PC-3 (cell line): ENCODE measurements at regions not wholly inside any gene's neighbourhood (a gene's known extent, or its start where the extent isn't known, plus 50 kb on each side); places are given as distances from the start of the nearest gene placed in this dataset.
A peak's percentile ranks its signal among the peaks of the same experiment; 100 is the strongest.

Experiments
- ATAC-seq: fragments of 200-7000 bp; cut with Tn5 transposase; 2 replicates; pipeline ENCODE4 v1.9.1; 2020; ENCODE audit warnings: mild to moderate bottlenecking, moderate library complexity
- BruUV-seq: library from RNA; stranded (reverse); fragments of 400-500 nt; replicated peaks from 2 replicates; lab custom pipeline; 2021; lab: Mats Ljungman, UMichigan
- CTCF ChIA-PET: fragments of 300-600 bp; sonication (Branson Sonifier 250); formaldehyde crosslinking; loops from one replicate; lab custom pipeline; 2022; ENCODE audit warnings: antibody characterized with exemption; lab: Charles Lee
- POLR2A ChIA-PET: fragments of 300-600 bp; sonication (Branson Sonifier 250); formaldehyde crosslinking; loops from one replicate; lab custom pipeline; 2022; ENCODE audit warnings: antibody characterized with exemption; ENCODE audit not compliant: unreplicated experiment; lab: Charles Lee
- DNase-seq: peaks from one replicate; pipeline ENCODE4 v3.0.0-alpha.2; 2015
- H2AFZ ChIP-seq: fragments of 300-600 bp; sonication (generic); 2 replicates; pipeline ENCODE4 v1.6.0; 2016; ENCODE audit warnings: antibody characterized with exemption, low read length
- H3F3A ChIP-seq: fragments of 300-600 bp; sonication (generic); one replicate; pipeline ENCODE4 v1.6.0; 2017; ENCODE audit warnings: antibody characterized with exemption, low read length, control low read depth, mild to moderate bottlenecking; ENCODE audit not compliant: unreplicated experiment
- H3K27ac ChIP-seq: fragments of 300-600 bp; sonication (generic); 2 replicates; pipeline ENCODE4 v1.5.1; 2016; ENCODE audit warnings: mild to moderate bottlenecking, low read length
- H3K27me3 ChIP-seq: fragments of 300-600 bp; sonication (generic); 2 replicates; pipeline ENCODE4 v1.6.1; 2016; ENCODE audit warnings: low read length, mixed read lengths
- H3K36me3 ChIP-seq: fragments of 300-600 bp; sonication (generic); 2 replicates; pipeline ENCODE4 v1.6.1; 2016; ENCODE audit warnings: low read depth, mixed run types, low read length, mixed read lengths
- H3K4me1 ChIP-seq: fragments of 300-600 bp; sonication (generic); 2 replicates; pipeline ENCODE4 v1.5.1; 2016; ENCODE audit warnings: low read length; ENCODE audit not compliant: insufficient read depth
- H3K4me2 ChIP-seq: fragments of 300-600 bp; sonication (generic); 2 replicates; pipeline ENCODE4 v1.6.0; 2016; ENCODE audit warnings: low read length
- H3K4me3 ChIP-seq: fragments of 300-600 bp; sonication (generic); 2 replicates; pipeline ENCODE4 v1.5.1; 2016; ENCODE audit warnings: mild to moderate bottlenecking, low read length, mixed read lengths
- H3K79me2 ChIP-seq: fragments of 300-600 bp; sonication (generic); 2 replicates; pipeline ENCODE4 v1.6.1; 2017; ENCODE audit warnings: low read length, mixed read lengths
- H3K9ac ChIP-seq: fragments of 300-600 bp; sonication (generic); 2 replicates; pipeline ENCODE4 v1.6.0; 2016; ENCODE audit warnings: mild to moderate bottlenecking, low read length
- H3K9me2 ChIP-seq: fragments of 300-600 bp; sonication (generic); replicated peaks from 2 replicates; pipeline ENCODE4 v1.6.1; 2016; ENCODE audit warnings: mixed run types, low read length, mixed read lengths
- H3K9me3 ChIP-seq: fragments of 300-600 bp; sonication (generic); 2 replicates; pipeline ENCODE4 v1.6.1; 2016; ENCODE audit warnings: low read length, mixed read lengths
- H4K20me1 ChIP-seq: fragments of 300-600 bp; sonication (generic); 2 replicates; pipeline ENCODE4 v1.6.1; 2016; ENCODE audit warnings: low read length, mixed read lengths
- EZH2 ChIP-seq: fragments of 300-600 bp; sonication (generic); IDR thresholded peaks from one replicate; pipeline ENCODE4 v1.6.1; 2017; ENCODE audit warnings: antibody characterized with exemption, mild to moderate bottlenecking, low read length; ENCODE audit not compliant: unreplicated experiment
- EZH2phosphoT487 ChIP-seq: fragments of 300-600 bp; sonication (generic); IDR thresholded peaks from 2 replicates; pipeline ENCODE4 v1.6.1; 2018; ENCODE audit warnings: mild to moderate bottlenecking, antibody characterized with exemption, low read length, borderline replicate concordance
- intact Hi-C: fragments of 100-400 bp; cut with micrococcal nuclease; formaldehyde crosslinking; loops from 2 replicates; pipeline ENCODE4 v1.9.0; 2023
- TF ChIP-seq, protein P1 (sequence below): fragments of 300-600 bp; sonication (generic); conservative IDR thresholded peaks from 2 replicates; pipeline ENCODE4 v1.5.1; 2017; ENCODE audit warnings: antibody characterized with exemption, low read depth, mild to moderate bottlenecking, low read length

DNA sequence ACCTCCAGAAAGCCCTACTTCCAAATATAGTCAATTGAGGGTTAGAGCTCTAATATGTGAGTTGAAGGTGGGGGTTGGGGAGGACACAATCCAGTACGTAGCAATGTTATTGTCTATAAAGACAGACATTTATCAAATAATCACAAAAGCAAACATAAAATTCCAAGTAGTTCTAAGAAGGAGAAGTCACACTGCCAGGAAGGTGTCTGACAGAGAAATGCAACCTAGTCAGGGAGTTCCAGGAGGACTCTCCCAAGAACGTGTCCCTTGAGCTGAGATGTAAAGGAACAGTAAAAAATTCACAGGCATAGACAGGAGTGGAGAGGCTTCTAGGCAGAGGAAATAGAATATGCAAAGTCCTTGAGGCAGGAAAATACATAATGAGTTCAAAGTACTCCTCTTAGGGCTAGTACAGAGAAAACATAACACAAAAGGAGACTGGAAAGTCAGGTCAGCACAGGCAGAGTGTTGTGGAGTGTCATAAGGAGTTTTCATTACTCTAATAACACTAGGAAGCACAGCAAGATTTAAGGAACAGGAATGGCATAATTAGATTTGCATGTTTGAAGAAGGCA, 277.6 kb upstream of the STT3B start:
- CTCF ChIA-PET: no interaction called here
- ATAC-seq (no peak), DNase-seq (no peak)
- no peaks in the 10 kb centered on the region for H3K36me3 ChIP-seq
- H3F3A ChIP-seq: no peaks in the 10 kb centered on the region
- H2AFZ ChIP-seq: no peak overlapping the region
- H3K27me3 ChIP-seq: no peaks in the 10 kb centered on the region
- no peaks in the 10 kb centered on the region for H3K9me2 ChIP-seq
- H3K79me2 ChIP-seq: no peaks in the 10 kb centered on the region
- H4K20me1 ChIP-seq: no peaks in the 10 kb centered on the region
- H3K4me2 ChIP-seq: no peak overlapping the region
- H3K9ac ChIP-seq: no peak overlapping the region
- TF ChIP-seq, protein P1, sequence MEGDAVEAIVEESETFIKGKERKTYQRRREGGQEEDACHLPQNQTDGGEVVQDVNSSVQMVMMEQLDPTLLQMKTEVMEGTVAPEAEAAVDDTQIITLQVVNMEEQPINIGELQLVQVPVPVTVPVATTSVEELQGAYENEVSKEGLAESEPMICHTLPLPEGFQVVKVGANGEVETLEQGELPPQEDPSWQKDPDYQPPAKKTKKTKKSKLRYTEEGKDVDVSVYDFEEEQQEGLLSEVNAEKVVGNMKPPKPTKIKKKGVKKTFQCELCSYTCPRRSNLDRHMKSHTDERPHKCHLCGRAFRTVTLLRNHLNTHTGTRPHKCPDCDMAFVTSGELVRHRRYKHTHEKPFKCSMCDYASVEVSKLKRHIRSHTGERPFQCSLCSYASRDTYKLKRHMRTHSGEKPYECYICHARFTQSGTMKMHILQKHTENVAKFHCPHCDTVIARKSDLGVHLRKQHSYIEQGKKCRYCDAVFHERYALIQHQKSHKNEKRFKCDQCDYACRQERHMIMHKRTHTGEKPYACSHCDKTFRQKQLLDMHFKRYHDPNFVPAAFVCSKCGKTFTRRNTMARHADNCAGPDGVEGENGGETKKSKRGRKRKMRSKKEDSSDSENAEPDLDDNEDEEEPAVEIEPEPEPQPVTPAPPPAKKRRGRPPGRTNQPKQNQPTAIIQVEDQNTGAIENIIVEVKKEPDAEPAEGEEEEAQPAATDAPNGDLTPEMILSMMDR: no peak
- TF ChIP-seq EZH2phosphoT487 (no peak), EZH2 (no peak)
- no peaks in the 10 kb centered on the region for H3K9me3 ChIP-seq
- H3K4me1 ChIP-seq: peaks cover 5% of the 10 kb centered on the region
- no peak overlapping the region for H3K4me3 ChIP-seq
- intact Hi-C loops: no loop called here
- H3K27ac ChIP-seq: no peak overlapping the region
- POLR2A ChIA-PET: no interaction called here
- BruUV-seq: no TSS peak

DNA sequence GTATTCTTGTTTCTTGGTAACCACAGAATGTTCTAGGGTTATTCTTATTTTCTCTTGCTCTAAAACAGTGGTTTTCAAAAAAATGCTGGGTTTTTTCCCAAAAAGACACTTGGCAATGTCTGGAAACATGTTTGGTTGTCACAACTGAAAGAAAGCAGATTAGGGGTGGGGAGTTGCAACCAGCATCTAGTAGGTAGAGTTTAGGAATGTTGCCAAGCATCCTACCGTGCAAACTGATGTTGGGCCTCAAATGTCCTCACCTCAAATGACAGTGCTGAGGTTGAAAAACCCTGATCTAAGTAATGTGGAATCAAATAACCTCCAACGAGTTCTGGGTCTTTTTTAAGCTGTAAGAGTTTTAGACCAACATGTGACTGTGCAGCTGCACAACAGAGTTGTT, 270.5 kb upstream of the STT3B start:
- no peak overlapping the region for H3K27ac ChIP-seq
- intact Hi-C loops: no loop called here
- no peaks in the 10 kb centered on the region for H4K20me1 ChIP-seq
- H2AFZ ChIP-seq: no peak overlapping the region
- no peak overlapping the region for H3K4me2 ChIP-seq
- H3K4me3 ChIP-seq: no peak overlapping the region
- DNase-seq (no peak), ATAC-seq (no peak)
- ChIA-PET POLR2A (no interaction called here), CTCF (no interaction called here)
- no peaks in the 10 kb centered on the region for H3K36me3 ChIP-seq
- no peaks in the 10 kb centered on the region for H3K9me3 ChIP-seq
- H3K27me3 ChIP-seq: no peaks in the 10 kb centered on the region
- TF ChIP-seq EZH2phosphoT487 (no peak), EZH2 (no peak)
- TF ChIP-seq, protein P1: no peak
- no TSS peak for BruUV-seq
- no peak overlapping the region for H3K9ac ChIP-seq
- H3K9me2 ChIP-seq: no peaks in the 10 kb centered on the region
- no peaks in the 10 kb centered on the region for H3K4me1 ChIP-seq
- H3F3A ChIP-seq: no peaks in the 10 kb centered on the region
- H3K79me2 ChIP-seq: no peaks in the 10 kb centered on the region

DNA sequence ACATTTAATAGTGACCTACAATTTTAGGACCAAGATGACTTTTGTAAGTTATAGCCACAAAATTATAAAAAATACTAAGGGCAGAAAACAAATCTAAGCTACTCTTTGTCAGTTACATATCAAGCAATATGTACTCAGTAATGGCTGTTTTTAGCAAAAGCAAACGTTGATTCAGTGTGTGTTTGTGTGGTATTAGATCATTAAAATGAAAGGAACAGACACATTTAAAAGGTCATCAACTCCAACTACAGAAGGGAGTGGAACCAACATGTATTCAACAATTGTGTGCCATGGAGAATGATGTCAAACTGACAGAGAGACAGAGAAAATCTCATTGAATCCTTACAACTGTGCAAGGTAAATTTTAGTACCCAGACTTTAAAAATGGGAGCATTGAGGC, 268.8 kb upstream of the STT3B start:
- no peaks in the 10 kb centered on the region for H3F3A ChIP-seq
- no peak overlapping the region for H3K4me2 ChIP-seq
- TF ChIP-seq EZH2 (no peak), EZH2phosphoT487 (no peak)
- TF ChIP-seq, protein P1: no peak
- ATAC-seq: peak; percentile 38; the same call in 1 of the 2 replicates
- no peak overlapping the region for H2AFZ ChIP-seq
- H3K9ac ChIP-seq: no peak overlapping the region
- intact Hi-C loops: no loop called here
- no peaks in the 10 kb centered on the region for H3K36me3 ChIP-seq
- no peaks in the 10 kb centered on the region for H3K79me2 ChIP-seq
- H3K4me3 ChIP-seq: no peak overlapping the region
- ChIA-PET POLR2A (interaction anchor here (0.6 kb wide), 1 partner anchor 127 kb away, joined by 3 read pairs; no protein-coding TSS in a partner anchor), CTCF (no interaction called here)
- no peak overlapping the region for H3K27ac ChIP-seq
- no peaks in the 10 kb centered on the region for H3K27me3 ChIP-seq
- H3K4me1 ChIP-seq: no peaks in the 10 kb centered on the region
- no peaks in the 10 kb centered on the region for H3K9me2 ChIP-seq
- H3K9me3 ChIP-seq: no peaks in the 10 kb centered on the region
- no peaks in the 10 kb centered on the region for H4K20me1 ChIP-seq
- no TSS peak for BruUV-seq
- DNase-seq: no peak
